ENCODE measurements at regions not wholly inside any gene's neighbourhood (a gene's known extent, or its start where the extent isn't known, plus 50 kb on each side); places are given as distances from the start of the nearest gene placed in this dataset.

DNA sequence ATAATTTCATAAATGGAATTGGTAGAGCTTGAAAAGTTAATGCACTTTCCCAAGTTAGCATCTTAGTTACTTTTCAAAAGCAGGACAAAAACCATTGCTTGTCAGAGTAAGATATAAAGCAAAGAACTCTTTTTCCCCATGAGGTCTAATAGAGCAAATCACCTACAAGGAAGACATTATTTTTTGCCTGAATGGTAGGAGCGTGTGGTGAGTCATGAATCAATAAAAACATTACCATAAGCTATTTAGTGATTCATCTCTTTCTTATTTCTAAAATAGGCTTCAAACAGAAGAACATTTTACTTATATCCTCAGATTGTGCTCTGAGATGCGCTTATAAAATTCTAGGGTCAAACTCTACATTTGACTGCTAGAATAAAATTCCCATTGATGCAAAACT, 109.4 kb upstream of the GPRIN3 start:
- H3K27me3 Mint-ChIP-seq (ENCODE audit: low read depth): no peaks in the 10 kb centered on the region
- H3K4me3 Mint-ChIP-seq: no peak overlapping the region
- H3K4me1 Mint-ChIP-seq (ENCODE audit: low read depth): peaks cover 7% of the 10 kb centered on the region
- no peak for DNase-seq
- H3K9me3 Mint-ChIP-seq: no peaks in the 10 kb centered on the region
- no peak for ATAC-seq (replicated peaks in 1 of 2)
- no peaks in the 10 kb centered on the region for H3K36me3 Mint-ChIP-seq (ENCODE audit: insufficient read depth in 2 of 2)
- H3K27ac Mint-ChIP-seq: no peak overlapping the region

DNA sequence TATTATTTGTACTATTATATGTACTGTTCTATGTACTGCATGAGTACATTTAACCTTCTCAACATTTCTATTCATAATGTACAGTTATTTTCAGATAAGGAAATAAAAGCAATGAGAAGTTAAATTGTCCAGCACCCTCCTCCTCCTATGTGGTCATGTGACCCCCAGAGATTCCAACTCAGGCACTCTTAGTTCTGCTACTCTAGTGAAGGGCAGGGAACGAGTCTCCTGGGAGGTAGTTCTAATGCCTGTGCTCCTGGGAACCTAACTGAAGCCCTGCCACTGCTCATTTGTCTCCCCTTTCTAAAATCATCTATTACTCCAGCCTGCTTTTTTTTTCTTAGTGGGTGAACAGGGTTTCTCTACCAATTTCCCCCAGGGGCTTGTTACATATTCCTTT, 105.9 kb upstream of the GPRIN3 start:
- DNase-seq (no peak), ATAC-seq (replicated peaks in 1 of 2) (no peak)
- Mint-ChIP-seq H3K27me3 (ENCODE audit: low read depth) (no peaks in the 10 kb centered on the region), H3K4me3 (no peak overlapping the region), H3K27ac (no peak overlapping the region), H3K36me3 (ENCODE audit: insufficient read depth in 2 of 2) (no peaks in the 10 kb centered on the region), H3K4me1 (ENCODE audit: low read depth) (no peaks in the 10 kb centered on the region), H3K9me3 (no peaks in the 10 kb centered on the region)

DNA sequence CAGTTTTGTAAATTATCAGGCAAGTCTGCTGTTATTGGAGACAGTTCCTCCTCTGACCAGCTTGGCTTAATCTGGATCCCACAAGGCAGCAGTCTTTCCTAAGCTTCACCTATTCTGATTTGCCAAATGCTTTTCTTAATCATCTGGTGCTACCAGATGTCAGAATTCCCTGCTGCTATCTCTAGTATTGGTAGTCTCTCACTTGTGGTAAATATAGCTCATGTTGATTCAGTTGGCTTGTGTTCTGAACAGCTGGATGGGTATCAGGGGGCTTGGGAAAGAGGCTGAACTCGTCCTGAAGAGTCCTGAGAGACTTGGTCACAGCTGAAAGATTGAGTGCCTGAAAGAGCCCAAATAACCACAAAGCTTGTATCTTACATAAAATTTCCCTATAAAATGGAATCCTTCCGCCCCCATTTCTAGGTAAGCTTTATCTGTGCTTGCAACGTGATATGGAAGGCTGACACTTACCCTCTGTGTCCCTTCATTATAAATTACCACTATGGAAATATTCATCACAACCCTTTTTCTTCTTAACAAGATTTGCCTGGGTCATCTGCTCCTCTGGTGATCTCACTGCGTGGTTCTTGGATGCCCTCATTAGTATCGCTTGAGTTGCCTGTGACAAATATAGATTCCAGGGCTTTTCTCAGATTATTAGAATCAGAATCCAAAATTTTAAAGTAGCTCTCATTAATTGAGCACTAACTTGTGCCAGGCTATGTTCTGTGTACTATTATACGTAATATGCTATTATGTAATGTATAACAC, 104.1 kb upstream of the GPRIN3 start:
- Mint-ChIP-seq H3K27me3 (ENCODE audit: low read depth) (no peaks in the 10 kb centered on the region), H3K9me3 (no peaks in the 10 kb centered on the region), H3K36me3 (ENCODE audit: insufficient read depth in 2 of 2) (no peaks in the 10 kb centered on the region), H3K4me3 (no peak overlapping the region), H3K4me1 (ENCODE audit: low read depth) (no peaks in the 10 kb centered on the region), H3K27ac (no peak overlapping the region)
- DNase-seq (no peak), ATAC-seq (replicated peaks in 1 of 2) (no peak)

DNA sequence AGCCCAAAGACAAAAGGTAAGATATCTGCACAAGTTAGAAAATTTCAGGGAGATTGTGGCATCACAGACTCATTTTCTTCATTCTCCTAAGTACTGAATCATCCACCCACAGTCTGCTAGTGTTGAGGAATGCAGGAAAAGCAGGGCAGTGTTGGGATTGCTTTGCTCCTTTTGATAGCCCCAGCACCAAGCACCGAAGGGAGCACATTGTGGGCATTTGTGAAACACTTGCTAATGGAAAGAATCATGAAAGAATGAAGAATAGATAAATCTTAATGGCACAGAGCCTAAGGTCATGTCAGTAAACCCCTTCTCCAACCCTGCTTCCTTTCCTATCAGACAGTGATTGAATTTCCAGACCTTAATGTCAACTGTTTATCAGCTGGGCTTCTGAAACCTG, 103.1 kb upstream of the GPRIN3 start:
- no peak overlapping the region for H3K27ac Mint-ChIP-seq
- no peak for ATAC-seq (replicated peaks in 1 of 2)

DNA sequence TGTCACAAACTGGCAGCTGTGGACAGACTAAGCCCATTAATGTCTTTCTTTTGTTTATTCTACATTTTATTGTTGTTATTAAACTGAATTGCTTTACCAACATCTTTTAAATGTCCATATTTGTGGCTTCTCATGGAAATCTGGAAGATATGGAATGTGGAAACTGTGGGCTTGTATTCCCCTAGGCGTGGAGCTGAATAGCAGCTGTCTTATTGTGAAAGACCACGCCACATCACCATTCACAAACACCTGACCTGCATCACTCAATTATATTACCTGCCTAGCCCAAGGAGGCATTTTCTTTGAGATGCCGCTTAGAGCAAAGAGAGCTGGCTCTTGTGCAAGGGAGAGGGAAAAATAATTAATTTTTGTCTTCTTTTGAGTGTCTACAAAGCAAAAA, 96.9 kb upstream of the GPRIN3 start:
- ATAC-seq (replicated peaks in 1 of 2): no peak
- DNase-seq: no peak
- H3K9me3 Mint-ChIP-seq: no peaks in the 10 kb centered on the region
- H3K4me1 Mint-ChIP-seq (ENCODE audit: low read depth): no peaks in the 10 kb centered on the region
- H3K27me3 Mint-ChIP-seq (ENCODE audit: low read depth): no peaks in the 10 kb centered on the region
- H3K36me3 Mint-ChIP-seq (ENCODE audit: insufficient read depth in 2 of 2): no peaks in the 10 kb centered on the region
- H3K4me3 Mint-ChIP-seq: no peak overlapping the region
- H3K27ac Mint-ChIP-seq: no peak overlapping the region

More for the DNA sequence above, 103.1 kb upstream of the GPRIN3 start:
- H3K4me3 Mint-ChIP-seq: no peak overlapping the region
- no peaks in the 10 kb centered on the region for H3K36me3 Mint-ChIP-seq (ENCODE audit: insufficient read depth in 2 of 2)
- no peaks in the 10 kb centered on the region for H3K27me3 Mint-ChIP-seq (ENCODE audit: low read depth)
- no peaks in the 10 kb centered on the region for H3K4me1 Mint-ChIP-seq (ENCODE audit: low read depth)
- DNase-seq: no peak
- H3K9me3 Mint-ChIP-seq: no peaks in the 10 kb centered on the region

DNA sequence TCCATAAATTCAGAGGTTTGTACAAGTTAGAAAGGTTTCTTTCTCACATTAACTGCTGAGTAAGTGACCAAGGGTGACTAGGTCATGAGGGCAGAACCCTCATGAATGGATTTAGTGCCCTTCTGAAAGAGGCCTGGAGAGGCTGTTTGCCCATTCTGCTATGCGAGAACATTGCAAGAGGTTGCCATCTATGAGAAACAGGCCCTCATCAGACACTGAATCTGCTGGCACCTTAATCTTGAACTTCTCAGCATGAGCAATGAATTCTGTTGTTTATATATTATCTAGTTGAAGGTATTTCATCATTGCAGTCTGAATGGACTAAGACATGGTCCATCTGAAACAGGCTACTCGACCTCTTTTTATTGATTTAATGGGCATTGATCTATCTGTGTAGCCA, 96.2 kb upstream of the GPRIN3 start:
- Mint-ChIP-seq H3K4me3 (no peak overlapping the region), H3K9me3 (no peaks in the 10 kb centered on the region), H3K36me3 (ENCODE audit: insufficient read depth in 2 of 2) (no peaks in the 10 kb centered on the region), H3K4me1 (ENCODE audit: low read depth) (no peaks in the 10 kb centered on the region), H3K27me3 (ENCODE audit: low read depth) (no peaks in the 10 kb centered on the region), H3K27ac (no peak overlapping the region)
- ATAC-seq (replicated peaks in 1 of 2) (no peak), DNase-seq (no peak)

DNA sequence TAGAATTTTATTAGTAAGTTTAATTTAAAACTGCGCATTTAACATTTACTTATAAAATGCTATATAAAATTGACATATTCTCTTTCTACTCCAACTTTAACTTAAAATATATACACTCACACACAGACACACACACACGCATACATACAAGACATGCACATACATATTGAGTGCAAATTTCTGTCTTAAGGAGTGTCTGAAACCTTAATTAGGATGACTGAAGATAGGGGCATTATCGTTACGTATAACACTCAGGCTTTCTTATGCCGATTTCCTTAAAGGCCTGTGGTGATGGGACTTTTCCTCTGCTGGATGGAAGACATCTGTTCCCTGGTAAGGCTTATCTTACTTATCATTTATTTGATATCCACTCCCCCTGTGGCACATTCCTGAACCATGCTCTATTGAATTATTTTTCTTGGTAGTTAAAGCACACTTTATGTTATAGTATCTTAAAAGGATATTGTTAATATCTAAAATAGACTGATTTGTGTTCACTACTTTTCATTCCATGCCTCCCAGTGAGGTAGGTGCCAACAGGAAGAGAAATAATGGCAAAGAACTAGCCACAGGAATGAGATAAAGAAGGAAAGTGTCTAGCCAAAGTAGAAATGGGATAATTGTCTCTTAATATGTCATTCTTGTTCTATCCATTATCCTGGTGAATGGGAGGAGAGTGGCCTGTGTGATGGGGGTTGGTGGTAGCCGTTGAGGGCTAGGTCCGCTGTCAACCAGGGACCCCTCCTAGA, 92.9 kb upstream of the GPRIN3 start:
- no peak for ATAC-seq (replicated peaks in 1 of 2)
- no peak overlapping the region for H3K27ac Mint-ChIP-seq
- no peaks in the 10 kb centered on the region for H3K4me1 Mint-ChIP-seq (ENCODE audit: low read depth)
- no peak for DNase-seq
- H3K27me3 Mint-ChIP-seq (ENCODE audit: low read depth): no peaks in the 10 kb centered on the region
- no peak overlapping the region for H3K4me3 Mint-ChIP-seq
- no peaks in the 10 kb centered on the region for H3K9me3 Mint-ChIP-seq
- no peaks in the 10 kb centered on the region for H3K36me3 Mint-ChIP-seq (ENCODE audit: insufficient read depth in 2 of 2)

DNA sequence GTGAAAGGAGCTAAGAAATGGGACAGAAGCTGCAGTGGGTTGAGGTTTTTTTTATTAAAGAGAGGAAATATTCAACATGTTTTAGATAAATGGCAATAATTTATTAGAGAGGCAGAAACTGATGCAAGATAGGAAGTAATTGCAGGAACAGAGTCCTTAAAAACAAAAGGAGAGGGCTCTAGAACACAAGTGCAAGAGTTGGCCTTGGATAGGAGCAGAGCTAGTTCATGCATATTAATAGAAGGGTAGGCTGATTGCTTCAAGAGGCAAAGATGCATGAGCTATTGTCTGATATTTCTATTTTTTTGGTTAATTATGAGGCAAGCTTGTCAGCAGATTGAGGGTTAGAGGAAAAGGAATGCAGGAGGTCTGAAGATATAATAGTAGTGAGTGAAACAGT, 91.0 kb upstream of the GPRIN3 start:
- no peak overlapping the region for H3K4me3 Mint-ChIP-seq
- H3K4me1 Mint-ChIP-seq (ENCODE audit: low read depth): no peaks in the 10 kb centered on the region
- H3K27me3 Mint-ChIP-seq (ENCODE audit: low read depth): no peaks in the 10 kb centered on the region
- no peak for DNase-seq
- no peak overlapping the region for H3K27ac Mint-ChIP-seq
- ATAC-seq (replicated peaks in 1 of 2): no peak
- peaks cover 0 to 2% of the 10 kb centered on the region in 2 donors for H3K36me3 Mint-ChIP-seq (ENCODE audit: insufficient read depth in 2 of 2)
- H3K9me3 Mint-ChIP-seq: peaks cover 0 to 2% of the 10 kb centered on the region in 2 donors

DNA sequence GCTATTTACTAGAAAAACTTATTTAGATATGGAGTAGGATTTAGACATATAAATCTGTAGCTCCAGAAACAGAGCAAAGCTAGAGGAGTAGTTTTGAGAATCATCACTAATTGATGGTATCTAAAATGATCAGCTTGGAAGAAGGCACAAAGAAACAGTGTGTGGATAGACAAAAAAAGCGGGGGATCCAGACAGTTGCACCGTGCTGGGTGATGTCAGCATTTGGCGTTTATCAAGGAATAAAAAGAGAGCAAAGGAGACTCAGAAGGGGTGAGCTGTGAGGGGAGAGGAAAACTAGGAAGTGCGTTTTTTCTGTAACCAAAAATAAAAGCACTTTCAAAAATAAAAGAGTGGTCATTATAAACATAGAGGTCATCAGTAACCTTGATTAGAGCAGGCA, 90.5 kb upstream of the GPRIN3 start:
- H3K4me3 Mint-ChIP-seq: no peak overlapping the region
- H3K36me3 Mint-ChIP-seq (ENCODE audit: insufficient read depth in 2 of 2): peaks cover 0 to 2% of the 10 kb centered on the region in 2 donors
- ATAC-seq (replicated peaks in 1 of 2) (no peak), DNase-seq (no peak)
- H3K27ac Mint-ChIP-seq: no peak overlapping the region
- H3K4me1 Mint-ChIP-seq (ENCODE audit: low read depth): no peaks in the 10 kb centered on the region
- peaks cover 0 to 2% of the 10 kb centered on the region in 2 donors for H3K9me3 Mint-ChIP-seq
- H3K27me3 Mint-ChIP-seq (ENCODE audit: low read depth): no peaks in the 10 kb centered on the region

DNA sequence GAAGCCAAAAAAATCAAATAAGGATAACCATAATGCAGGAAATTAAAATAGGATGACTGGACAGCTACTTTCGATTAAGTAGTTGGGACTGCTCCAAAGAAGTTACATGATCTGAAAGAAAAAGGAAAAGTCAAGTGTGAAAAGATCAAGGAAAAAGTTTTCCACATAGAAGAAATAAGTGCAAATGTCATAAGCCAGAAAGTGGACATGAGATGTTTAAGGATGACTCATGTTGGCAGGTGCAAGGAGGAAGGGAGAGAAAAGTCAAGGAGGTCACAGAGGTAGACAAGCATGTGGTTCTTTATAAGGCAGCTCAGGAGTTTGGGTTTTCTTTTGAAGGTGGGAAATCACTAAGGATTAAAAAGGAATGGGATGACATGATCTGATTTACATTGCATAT, 89.8 kb upstream of the GPRIN3 start:
- Mint-ChIP-seq H3K27me3 (ENCODE audit: low read depth) (no peaks in the 10 kb centered on the region), H3K9me3 (peaks cover 0 to 2% of the 10 kb centered on the region in 2 donors), H3K4me1 (ENCODE audit: low read depth) (no peaks in the 10 kb centered on the region), H3K27ac (no peak overlapping the region), H3K36me3 (ENCODE audit: insufficient read depth in 2 of 2) (peaks cover 0 to 2% of the 10 kb centered on the region in 2 donors), H3K4me3 (no peak overlapping the region)
- DNase-seq (no peak), ATAC-seq (replicated peaks in 1 of 2) (no peak)

DNA sequence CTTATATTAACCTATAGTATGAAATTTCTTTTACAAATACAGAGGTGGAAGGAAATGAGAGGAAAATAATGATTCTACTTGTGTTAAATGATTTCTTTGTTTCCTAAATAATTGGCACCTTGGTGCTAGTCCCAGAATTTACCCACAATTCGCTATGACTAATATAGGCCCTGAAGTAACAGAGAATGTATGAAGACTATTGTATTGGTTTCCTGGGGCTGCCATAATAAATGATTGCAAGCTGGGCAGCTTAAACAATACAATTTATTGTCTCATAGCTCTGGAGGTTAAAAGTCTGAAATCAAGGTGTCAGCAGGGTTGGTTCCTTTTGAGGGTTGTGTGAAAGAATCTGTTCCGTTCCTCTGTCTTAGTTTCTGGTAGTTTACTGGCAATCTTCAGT, 74.8 kb upstream of the GPRIN3 start:
- H3K4me1 Mint-ChIP-seq (ENCODE audit: low read depth): no peaks in the 10 kb centered on the region
- ATAC-seq (replicated peaks in 1 of 2) (no peak), DNase-seq (no peak)
- no peak overlapping the region for H3K4me3 Mint-ChIP-seq
- no peak overlapping the region for H3K27ac Mint-ChIP-seq
- H3K27me3 Mint-ChIP-seq (ENCODE audit: low read depth): peaks cover 5% of the 10 kb centered on the region
- H3K9me3 Mint-ChIP-seq: peaks cover 7 to 11% of the 10 kb centered on the region in 2 donors
- H3K36me3 Mint-ChIP-seq (ENCODE audit: insufficient read depth in 2 of 2): peaks cover 5% of the 10 kb centered on the region in 2 donors

DNA sequence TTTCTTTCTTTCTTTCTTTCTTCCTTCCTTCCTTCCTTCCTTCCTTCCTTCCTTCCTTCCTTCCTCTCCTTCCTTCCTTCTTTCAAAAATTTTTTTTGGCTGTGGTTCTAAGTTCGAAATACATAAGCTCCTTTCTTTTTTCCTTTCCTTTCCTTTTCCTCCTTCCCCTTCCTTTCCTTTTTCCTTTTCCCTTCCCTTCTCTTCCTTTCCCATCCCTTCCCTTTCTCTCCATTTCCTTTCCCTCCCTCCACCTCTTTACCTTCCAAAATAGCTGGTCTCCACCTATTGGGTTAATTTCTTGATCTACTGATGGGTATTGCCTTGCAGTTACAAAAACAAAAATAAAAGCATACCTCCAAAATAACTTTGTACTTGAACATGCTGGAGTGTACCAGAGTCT, 73.4 kb upstream of the GPRIN3 start:
- Mint-ChIP-seq H3K36me3 (ENCODE audit: insufficient read depth in 2 of 2) (peaks cover 3 to 5% of the 10 kb centered on the region in 2 donors), H3K9me3 (peaks cover 7 to 11% of the 10 kb centered on the region in 2 donors), H3K27ac (no peak overlapping the region), H3K4me1 (ENCODE audit: low read depth) (no peaks in the 10 kb centered on the region), H3K27me3 (ENCODE audit: low read depth) (peaks cover 4% of the 10 kb centered on the region), H3K4me3 (no peak overlapping the region)
- DNase-seq (no peak), ATAC-seq (replicated peaks in 1 of 2) (no peak)

DNA sequence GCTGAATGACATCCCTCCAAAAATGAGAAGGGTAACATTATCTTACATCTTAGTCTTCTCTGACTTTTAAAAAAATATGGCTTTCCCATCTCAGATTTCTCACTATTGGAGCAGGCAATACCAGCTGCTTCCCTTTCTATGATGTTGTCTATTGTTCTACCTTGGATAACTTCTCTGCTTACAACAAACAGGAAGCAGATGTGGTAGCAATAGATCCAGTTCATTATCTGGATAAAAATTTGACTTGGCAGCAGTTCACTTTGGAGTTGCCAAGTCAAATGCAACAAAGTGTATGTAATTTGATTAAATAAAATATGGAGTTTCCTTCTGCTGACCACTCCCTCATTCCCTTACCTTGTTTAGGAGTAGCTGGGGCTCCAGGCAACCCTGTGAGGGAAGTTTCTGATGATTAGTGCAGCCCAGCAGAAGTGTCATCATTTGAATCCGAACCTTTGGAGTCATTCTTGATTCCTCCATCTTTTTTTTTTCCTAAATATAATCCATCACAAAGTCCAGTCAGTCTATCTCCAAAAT, 72.0 kb upstream of the GPRIN3 start:
- no peak overlapping the region for H3K27ac Mint-ChIP-seq
- ATAC-seq (replicated peaks in 1 of 2): no peak
- H3K4me3 Mint-ChIP-seq: no peak overlapping the region

More for the DNA sequence above, 72.0 kb upstream of the GPRIN3 start:
- H3K9me3 Mint-ChIP-seq: peaks cover 4 to 10% of the 10 kb centered on the region in 2 donors
- no peak for DNase-seq
- no peaks in the 10 kb centered on the region for H3K4me1 Mint-ChIP-seq (ENCODE audit: low read depth)
- peaks cover 3 to 5% of the 10 kb centered on the region in 2 donors for H3K36me3 Mint-ChIP-seq (ENCODE audit: insufficient read depth in 2 of 2)
- no peaks in the 10 kb centered on the region for H3K27me3 Mint-ChIP-seq (ENCODE audit: low read depth)
